Ectodermal cell (in vitro differentiated cells): ENCODE measurements at regions not wholly inside any gene's neighbourhood (a gene's known extent, or its start where the extent isn't known, plus 50 kb on each side); places are given as distances from the start of the nearest gene placed in this dataset.

Experiments
- H3K27ac ChIP-seq: 2 replicates; pipeline ENCODE4 v1.7.0; 2013; ENCODE audit warnings: mild to moderate bottlenecking, low read depth, low read length; ENCODE audit not compliant: insufficient read depth, poor library complexity, severe bottlenecking
- H3K27me3 ChIP-seq: 2 replicates; pipeline ENCODE4 v1.7.0; 2013; ENCODE audit warnings: mild to moderate bottlenecking, low read length; ENCODE audit not compliant: insufficient read depth, control insufficient read depth, poor library complexity, severe bottlenecking
- H3K36me3 ChIP-seq: one replicate; pipeline ENCODE4 v1.7.0; 2013; ENCODE audit warnings: low read length; ENCODE audit not compliant: control insufficient read depth, insufficient read depth
- H3K4me1 ChIP-seq: one replicate; pipeline ENCODE4 v1.7.0; 2013; ENCODE audit warnings: low read length; ENCODE audit not compliant: control insufficient read depth, insufficient read depth
- H3K4me3 ChIP-seq: 2 replicates; pipeline ENCODE4 v1.7.0; 2013; ENCODE audit warnings: low read depth, low read length, control low read depth; ENCODE audit not compliant: insufficient read depth
- H3K9me3 ChIP-seq: 2 replicates; pipeline ENCODE4 v1.7.0; 2013; ENCODE audit warnings: mild to moderate bottlenecking, low read length, moderate library complexity; ENCODE audit not compliant: control insufficient read depth
- WGBS, 2 experiments: methylation state at CpG; one replicate each; pipeline ENCODE4 v1.1.7; 2013; ENCODE audit warnings: missing lambda C conversion rate in 2 of 2; 5-methylcytosine and 5-hydroxymethylcytosine counted together

DNA sequence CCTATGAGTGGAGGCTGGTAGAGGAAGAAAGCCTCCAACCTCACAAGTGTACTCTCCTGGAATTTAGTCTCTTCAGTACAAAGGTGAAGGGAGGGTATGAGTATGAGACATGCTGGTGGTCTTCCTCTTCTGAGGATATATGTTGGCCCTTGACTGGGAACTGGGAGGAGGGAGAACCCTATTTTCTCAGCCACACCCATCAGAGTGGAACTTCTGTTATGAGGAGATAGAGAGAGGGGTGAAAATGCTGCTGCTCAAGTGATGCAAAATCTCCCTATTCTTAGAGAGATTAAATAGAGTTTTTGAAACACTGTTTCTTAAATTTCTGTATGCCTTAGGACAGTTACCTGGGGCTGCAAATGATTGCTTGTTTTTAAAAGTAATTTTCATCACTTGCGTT, 203.4 kb upstream of the PRR16 start:
- H3K4me1 ChIP-seq, result no peaks in the 10 kb centered on the region
- WGBS, 2 experiments, result 86% methylated on average over 1 of the region's 1 CpG; no CpG with 5 or more reads in 1 of the 2 experiments
- no peaks in the 10 kb centered on the region for H3K9me3 ChIP-seq
- H3K4me3 ChIP-seq, result no peak overlapping the region
- H3K36me3 ChIP-seq, result no peaks in the 10 kb centered on the region
- H3K27ac ChIP-seq, result no peak overlapping the region
- no peaks in the 10 kb centered on the region for H3K27me3 ChIP-seq

DNA sequence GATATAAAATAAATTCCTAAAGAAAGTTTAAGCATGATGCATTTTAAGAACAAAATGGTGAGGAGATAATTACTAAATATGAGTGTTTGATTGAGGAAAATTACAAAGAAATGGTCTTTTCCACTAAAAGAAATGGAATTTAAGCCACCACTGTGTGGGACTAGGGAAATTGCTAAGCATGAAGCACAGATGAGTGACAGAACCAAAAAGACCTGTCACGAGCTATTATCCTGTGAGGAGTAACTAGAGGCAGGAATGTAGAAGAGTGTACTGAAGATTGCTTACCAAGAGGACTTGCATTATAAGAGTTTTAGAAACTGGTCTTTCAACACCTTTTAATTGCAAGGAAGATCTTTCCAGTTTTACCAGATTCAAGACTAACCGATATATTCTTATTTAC, 193.6 kb upstream of the PRR16 start:
- Histone ChIP-seq H3K4me1 (no peaks in the 10 kb centered on the region), H3K27ac (no peak overlapping the region), H3K36me3 (no peaks in the 10 kb centered on the region), H3K9me3 (no peaks in the 10 kb centered on the region), H3K27me3 (no peaks in the 10 kb centered on the region), H3K4me3 (no peak overlapping the region)
- WGBS, 2 experiments, result 88 to 91% methylated on average over 1 to 2 of the region's 2 CpGs

DNA sequence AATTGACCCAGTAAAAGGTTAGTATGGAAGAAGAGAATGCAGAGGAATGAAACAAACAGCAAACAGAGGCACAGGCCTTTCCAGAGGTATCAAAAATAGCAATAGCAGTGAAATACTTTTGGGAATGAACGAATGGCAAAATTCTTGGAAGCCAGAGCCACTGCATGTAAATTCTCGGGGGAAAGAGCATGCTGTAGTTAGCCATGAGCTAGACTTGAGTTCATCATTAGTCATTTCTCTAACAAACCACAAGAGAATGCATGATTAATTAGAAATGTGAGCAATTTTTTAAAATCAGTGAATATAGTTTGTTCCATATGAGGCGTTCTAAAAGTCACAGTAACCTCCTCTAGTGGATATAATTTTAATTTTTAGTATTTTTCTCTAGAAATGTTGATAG, 170.3 kb upstream of the PRR16 start:
- H3K4me3 ChIP-seq, result no peak overlapping the region
- no peak overlapping the region for H3K27ac ChIP-seq
- 95 to 100% methylated on average over 2 to 3 of the region's 3 CpGs for WGBS, 2 experiments
- H3K9me3 ChIP-seq, result no peaks in the 10 kb centered on the region
- H3K4me1 ChIP-seq, result no peaks in the 10 kb centered on the region
- H3K27me3 ChIP-seq, result no peaks in the 10 kb centered on the region
- H3K36me3 ChIP-seq, result no peaks in the 10 kb centered on the region

DNA sequence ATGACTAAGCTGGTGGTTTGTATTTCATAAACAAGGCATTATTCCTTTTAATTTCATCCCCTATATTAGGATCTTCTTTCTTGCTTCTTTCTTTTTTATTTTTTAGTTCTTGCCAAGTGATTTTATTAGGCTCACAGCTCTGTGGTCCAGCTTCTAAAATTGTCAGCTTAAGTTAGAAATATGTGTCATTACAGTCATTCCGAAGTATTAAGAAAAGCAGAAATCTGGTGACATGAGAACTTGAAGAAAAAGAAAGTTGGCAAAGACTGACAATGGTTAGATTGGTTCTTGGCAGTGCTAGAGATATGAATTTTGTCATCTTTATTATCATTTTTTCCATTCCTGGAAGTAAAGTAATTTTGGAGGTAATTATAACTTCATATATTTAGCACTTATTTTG, 166.5 kb upstream of the PRR16 start:
- no peaks in the 10 kb centered on the region for H3K4me1 ChIP-seq
- no peaks in the 10 kb centered on the region for H3K27me3 ChIP-seq
- H3K9me3 ChIP-seq, result no peaks in the 10 kb centered on the region
- no peak overlapping the region for H3K27ac ChIP-seq
- H3K4me3 ChIP-seq, result no peak overlapping the region
- H3K36me3 ChIP-seq, result no peaks in the 10 kb centered on the region
- WGBS, 2 experiments, result 97% methylated on average over 1 of the region's 1 CpG

DNA sequence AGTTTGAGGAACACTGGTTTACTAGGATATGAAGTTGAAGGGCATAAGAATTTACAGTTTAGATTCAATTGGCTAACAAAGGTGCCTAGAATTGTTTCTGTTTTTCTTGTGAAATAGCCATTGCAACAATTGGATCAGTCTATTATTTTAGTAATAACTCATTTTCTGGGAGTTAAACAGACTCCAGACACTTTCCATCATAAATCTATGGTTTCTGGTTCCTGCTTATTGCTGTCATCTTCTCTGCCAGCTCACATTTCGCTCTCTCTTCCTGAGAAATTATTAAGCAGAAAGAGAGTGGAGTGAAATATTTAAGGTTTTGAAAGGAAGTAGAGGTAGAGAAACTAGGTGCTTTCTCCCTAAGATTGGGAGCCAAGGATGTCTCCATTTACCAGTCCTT, 165.1 kb upstream of the PRR16 start:
- Histone ChIP-seq H3K27me3 (no peaks in the 10 kb centered on the region), H3K27ac (no peak overlapping the region), H3K4me3 (no peak overlapping the region), H3K36me3 (no peaks in the 10 kb centered on the region), H3K9me3 (no peaks in the 10 kb centered on the region), H3K4me1 (no peaks in the 10 kb centered on the region)
- WGBS, 2 experiments, result 100% methylated on average over 1 of the region's 1 CpG

DNA sequence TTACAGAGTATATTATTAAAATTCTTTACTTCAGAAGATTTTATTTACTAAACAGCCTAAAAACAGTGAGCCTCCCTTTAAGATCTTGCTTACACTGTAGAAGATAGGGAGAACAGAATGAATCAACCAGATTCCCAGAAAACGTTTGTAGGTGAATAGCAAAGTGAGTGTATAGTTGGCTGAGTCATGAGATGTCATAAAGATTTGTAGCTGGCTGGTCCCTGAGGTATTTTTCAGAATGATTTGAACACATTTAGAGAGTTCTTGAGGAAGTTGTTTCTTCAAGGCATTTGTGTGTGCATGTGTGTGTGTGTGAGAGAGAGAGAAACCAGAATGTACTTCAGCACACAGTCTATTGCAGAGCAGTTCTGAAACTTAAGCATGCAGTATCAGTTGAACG, 159.4 kb upstream of the PRR16 start:
- H3K27ac ChIP-seq, result no peak overlapping the region
- no peak overlapping the region for H3K4me3 ChIP-seq
- WGBS, 2 experiments, result 66 to 69% methylated on average over 2 of the region's 2 CpGs
- no peaks in the 10 kb centered on the region for H3K9me3 ChIP-seq
- H3K4me1 ChIP-seq, result no peaks in the 10 kb centered on the region
- H3K27me3 ChIP-seq, result no peaks in the 10 kb centered on the region
- H3K36me3 ChIP-seq, result no peaks in the 10 kb centered on the region

DNA sequence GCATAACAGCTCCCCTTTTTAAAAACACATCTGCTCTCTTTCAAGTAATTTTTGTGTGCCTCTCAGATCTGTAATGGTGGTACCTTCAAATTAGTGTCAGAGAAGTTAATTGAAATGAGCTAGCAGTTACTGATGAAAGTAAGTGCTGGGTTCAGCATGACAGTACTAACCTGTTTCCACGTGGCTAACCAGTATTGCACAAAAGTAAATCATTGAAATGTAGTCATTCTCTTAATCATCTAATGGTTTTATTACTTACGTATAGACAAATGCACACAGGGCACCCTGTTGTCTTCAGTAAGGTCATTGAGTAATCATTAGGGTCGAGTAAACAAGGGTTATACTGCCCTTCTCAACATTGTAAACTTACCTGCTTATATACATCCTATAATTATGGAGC, 157.8 kb upstream of the PRR16 start:
- WGBS, 2 experiments, result 81% methylated on average over 3 of the region's 3 CpGs; no CpG with 5 or more reads in 1 of the 2 experiments
- H3K27me3 ChIP-seq, result no peaks in the 10 kb centered on the region
- no peaks in the 10 kb centered on the region for H3K9me3 ChIP-seq
- no peaks in the 10 kb centered on the region for H3K4me1 ChIP-seq
- no peak overlapping the region for H3K4me3 ChIP-seq
- H3K36me3 ChIP-seq, result no peaks in the 10 kb centered on the region
- H3K27ac ChIP-seq, result no peak overlapping the region

DNA sequence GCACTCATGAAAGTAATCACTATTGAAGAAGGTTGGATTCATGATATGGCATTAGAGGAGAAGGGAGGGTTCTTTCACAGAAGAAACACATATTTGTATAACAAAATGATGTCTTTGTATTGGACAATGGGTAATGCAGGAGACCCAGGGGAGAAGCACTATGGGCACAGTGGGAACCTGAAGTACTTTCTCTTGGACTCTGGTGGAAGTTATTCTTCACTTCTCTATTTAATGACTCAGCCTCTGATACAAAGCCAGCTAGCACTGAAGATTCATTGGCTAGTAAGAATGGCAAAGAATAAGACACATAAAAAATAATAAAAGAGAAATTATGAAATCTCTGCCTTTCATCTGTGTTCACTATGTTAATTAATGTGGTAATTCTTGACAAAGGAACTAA, 149.9 kb upstream of the PRR16 start:
- no peaks in the 10 kb centered on the region for H3K9me3 ChIP-seq
- no peaks in the 10 kb centered on the region for H3K36me3 ChIP-seq
- no peaks in the 10 kb centered on the region for H3K27me3 ChIP-seq
- no peaks in the 10 kb centered on the region for H3K4me1 ChIP-seq
- H3K27ac ChIP-seq, result no peak overlapping the region
- no peak overlapping the region for H3K4me3 ChIP-seq

DNA sequence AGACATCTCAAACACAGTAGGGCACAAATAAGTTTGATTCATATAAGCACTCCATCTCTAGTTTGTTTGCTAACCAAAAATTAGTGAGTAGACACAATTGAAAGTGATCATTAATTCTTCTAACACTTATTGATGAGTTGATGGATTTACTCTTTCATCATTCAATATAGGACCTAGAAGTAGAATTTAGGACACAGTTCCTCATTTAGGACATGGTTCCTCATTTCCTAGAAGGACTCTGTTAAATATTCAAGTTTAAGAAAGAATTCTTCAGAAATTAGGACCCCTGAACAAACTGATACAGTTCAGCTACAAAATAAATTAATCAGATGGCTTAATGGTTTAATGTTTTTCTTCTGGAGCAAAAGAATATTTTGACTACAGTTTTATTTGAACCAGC, 143.5 kb upstream of the PRR16 start:
- Histone ChIP-seq H3K9me3 (no peaks in the 10 kb centered on the region), H3K27ac (no peak overlapping the region), H3K4me3 (no peak overlapping the region), H3K36me3 (no peaks in the 10 kb centered on the region), H3K27me3 (no peaks in the 10 kb centered on the region), H3K4me1 (no peaks in the 10 kb centered on the region)

DNA sequence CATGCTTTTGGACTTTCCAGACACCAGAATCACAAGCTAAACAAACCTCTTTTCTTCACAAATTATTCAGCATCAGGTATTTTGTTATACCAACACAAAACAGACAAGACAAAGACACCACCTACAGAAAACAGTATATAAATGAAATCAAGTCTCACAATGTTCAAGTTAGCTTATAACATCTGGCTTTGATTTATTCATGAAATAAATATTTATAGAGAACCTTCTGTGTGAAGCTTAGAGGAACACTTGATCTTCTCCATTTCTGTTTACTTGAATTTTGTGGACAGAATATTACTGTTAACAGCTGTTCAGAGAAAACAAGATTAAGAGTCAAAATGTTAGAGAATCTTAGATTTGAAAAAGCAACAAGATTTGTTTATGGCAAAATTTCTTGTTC, 137.4 kb upstream of the PRR16 start:
- no peaks in the 10 kb centered on the region for H3K27me3 ChIP-seq
- H3K27ac ChIP-seq, result no peak overlapping the region
- H3K4me1 ChIP-seq, result no peaks in the 10 kb centered on the region
- H3K4me3 ChIP-seq, result no peak overlapping the region
- no peaks in the 10 kb centered on the region for H3K9me3 ChIP-seq
- no peaks in the 10 kb centered on the region for H3K36me3 ChIP-seq

DNA sequence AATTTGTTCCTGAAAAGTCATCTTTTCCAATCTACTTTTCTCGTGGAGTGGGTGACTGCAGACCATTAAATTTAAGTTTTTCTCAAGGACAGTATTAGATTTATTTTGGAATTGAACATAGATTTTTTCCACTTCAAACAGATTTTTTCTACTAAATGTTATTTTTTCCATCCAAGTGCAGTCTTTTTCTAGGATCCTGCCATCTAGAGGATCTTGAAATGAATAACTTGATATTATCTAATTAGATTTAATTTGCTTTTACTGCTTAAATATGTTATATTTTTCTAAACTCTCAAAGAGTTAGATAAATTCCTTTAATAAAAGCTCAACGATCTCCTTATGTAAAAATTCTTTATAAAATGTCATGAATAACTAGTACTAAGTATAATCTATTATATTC, 136.9 kb upstream of the PRR16 start:
- WGBS, 2 experiments, result no CpG with 5 or more reads among the region's 2 CpGs
- no peaks in the 10 kb centered on the region for H3K9me3 ChIP-seq
- no peaks in the 10 kb centered on the region for H3K36me3 ChIP-seq
- no peaks in the 10 kb centered on the region for H3K27me3 ChIP-seq
- H3K4me1 ChIP-seq, result no peaks in the 10 kb centered on the region
- no peak overlapping the region for H3K4me3 ChIP-seq
- no peak overlapping the region for H3K27ac ChIP-seq
